GM18909 (cell line): ENCODE measurements at regions not wholly inside any gene's neighbourhood (a gene's known extent, or its start where the extent isn't known, plus 50 kb on each side); places are given as distances from the start of the nearest gene placed in this dataset.
"Not testable (repeated sequence)": the region's sequence is repeated elsewhere in the genome, so short reads cannot be mapped to it uniquely, and the experiment has no call there.

Experiments used
- ATAC-seq: cut with Tn5 transposase; IDR thresholded peaks from one replicate; pipeline ENCODE4 v1.9.1; 2021; ENCODE audit warnings: mild to moderate bottlenecking; ENCODE audit not compliant: unreplicated experiment, poor library complexity

GRCh38 chr7:130789436-130789835 is 55.4 kb upstream of the KLF14 start:
- ATAC-seq: no peak

- no peak for ATAC-seq
Measured at GRCh38 chr7:130791746-130792145, 57.7 kb upstream of the KLF14 start.

- ATAC-seq: no peak
Measured at GRCh38 chr7:130793855-130794618, 60.0 kb upstream of the KLF14 start.

DNA sequence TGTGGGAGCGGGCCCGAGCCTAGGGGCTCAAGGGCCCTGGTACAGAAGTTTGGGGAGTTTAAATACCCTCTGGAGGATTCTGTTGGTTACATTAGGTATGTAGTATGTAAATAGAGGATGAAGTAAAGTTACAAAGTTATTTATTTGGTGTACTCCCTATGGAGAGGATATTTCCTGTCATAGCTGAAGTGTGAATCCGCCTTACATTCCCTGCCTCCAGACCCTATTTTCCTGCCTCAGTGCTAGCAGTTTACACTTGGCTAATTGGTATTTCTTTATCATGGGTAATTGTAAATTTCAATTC is 60.6 kb upstream of the KLF14 start:
- no peak for ATAC-seq

DNA sequence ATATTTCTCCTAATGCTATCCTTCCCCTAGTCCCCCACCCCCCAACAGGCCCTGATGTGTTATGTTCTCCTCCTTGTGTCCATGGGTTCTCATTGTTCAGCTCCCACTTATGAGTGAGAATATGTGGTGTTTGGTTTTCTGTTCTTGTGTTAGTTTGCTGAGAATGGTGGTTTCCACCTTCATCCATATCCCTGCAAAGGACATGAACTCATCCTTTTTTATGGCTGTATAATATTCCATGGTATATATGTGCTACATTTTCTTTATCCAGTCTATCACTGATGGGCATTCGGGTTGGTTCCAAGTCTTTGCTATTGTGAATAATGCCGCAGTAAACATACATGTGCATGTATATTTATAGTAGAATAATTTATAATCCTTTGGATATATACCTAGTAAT is 62.4 kb upstream of the KLF14 start:
- not testable (repeated sequence) for ATAC-seq

GRCh38 chr7:130803127-130803526 is 69.1 kb upstream of the KLF14 start:
- no peak for ATAC-seq

DNA sequence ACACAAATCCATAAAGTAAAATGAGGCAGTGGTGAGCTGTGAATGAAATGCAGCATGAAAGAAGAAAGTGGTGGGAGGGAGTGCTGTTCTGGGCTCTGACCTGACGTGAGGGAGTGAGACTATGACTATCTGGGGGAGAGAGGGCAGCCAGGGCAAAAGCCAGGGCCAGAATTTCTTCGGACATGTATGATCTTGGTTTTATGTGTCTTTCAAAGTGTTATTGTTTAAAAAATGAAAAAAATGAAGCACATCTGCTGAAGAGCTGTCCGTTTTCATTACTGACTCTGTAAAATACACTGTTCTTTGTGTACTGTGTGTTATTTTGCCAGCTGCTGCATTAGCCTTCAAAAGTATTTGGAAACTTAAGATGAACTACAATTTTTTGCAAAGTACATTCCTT is 70.2 kb upstream of the KLF14 start:
- ATAC-seq: no peak

- ATAC-seq: not testable (repeated sequence)
Measured at GRCh38 chr7:130812819-130813218, 78.8 kb upstream of the KLF14 start.

DNA sequence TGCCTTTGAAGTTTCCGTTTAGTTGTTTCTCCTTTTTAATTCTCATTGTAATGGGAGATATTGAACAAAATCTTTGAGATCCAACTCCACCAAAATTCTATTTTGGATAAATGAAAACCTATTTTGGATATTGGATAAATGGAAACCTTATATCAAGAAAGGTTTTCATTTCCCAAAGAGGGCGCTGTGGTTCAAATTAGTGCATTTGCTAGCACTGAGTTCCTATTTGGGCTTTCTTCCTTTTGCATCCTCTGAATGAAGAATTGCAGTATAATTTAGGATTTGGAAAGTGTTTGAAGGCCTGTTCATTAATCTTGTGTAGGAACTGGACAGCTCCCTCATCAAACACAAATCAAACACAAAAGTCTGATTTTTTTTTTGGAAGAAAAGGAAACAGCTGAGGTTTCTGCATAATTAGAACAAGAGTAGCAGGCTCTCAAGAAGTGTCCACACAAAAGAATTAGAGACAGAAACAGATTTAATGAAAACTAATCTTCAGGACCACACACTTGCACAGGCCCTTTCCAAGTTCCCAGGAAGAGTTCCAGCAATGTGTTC is 80.8 kb upstream of the KLF14 start:
- ATAC-seq: no peak

- no peak for ATAC-seq
Measured at GRCh38 chr7:130818056-130818455, 84.0 kb upstream of the KLF14 start.

DNA sequence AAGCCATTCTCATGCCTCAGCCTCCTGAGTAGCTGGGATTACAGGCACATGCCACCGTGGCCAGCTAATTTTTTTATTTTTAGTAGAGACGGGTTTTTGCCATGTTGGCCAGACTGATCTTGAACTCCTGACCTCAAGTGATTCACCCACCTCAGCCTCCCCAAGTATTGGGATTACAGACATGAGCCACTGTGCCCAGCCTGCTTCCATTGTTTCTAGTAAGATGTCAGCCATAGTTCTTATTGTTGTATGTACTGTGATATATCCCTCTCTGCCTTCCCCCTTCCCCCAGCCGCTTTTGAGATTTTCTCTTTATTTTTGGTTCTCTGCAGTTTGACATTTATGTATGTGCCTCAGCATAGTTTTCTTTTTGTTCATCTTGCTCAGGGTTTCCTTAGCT is 87.9 kb upstream of the KLF14 start:
- no peak for ATAC-seq

DNA sequence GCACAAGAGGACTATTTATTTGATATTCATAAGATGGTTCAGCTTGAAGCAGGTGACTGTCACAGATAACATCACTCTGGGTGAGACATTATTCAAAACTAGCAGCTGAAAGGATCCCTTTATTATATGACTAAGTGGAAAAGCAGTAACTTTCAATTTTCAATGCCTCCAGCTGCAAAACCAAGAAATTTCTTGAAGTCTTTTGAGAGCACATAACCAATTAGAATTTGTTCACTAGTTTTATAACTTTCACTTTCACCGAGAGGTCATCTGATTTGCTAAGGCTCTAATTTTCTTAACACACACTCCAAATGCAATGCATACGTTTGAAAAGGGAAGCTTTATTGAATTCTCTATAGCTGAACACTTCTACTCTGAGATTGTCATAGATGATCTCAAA is 88.6 kb upstream of the KLF14 start:
- no peak for ATAC-seq

- no peak for ATAC-seq
Measured at GRCh38 chr7:130823060-130823459, 89.1 kb upstream of the KLF14 start.

- no peak for ATAC-seq
Measured at GRCh38 chr7:130825819-130826218, 91.8 kb upstream of the KLF14 start.

DNA sequence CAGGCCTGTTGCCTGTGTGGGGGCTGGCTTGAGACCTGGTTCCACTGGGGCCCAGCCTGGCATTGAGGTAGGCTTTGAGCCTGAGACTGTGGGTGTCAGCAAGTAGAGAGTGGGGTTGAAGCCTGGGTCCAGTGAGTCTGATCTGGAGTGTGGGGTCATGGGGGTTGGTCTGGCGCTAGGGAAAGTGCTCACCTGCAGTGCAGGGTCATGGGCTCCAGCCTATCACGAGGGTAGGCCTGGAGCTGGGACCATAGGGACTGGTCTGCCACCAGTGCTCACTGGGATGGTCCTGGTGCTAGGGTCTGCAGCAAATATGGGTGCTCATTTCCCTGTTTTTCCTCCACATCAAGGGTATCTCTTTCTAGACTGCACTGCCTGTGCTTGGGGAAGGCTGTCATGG is 95.4 kb upstream of the KLF14 start:
- no peak for ATAC-seq

- no peak for ATAC-seq
Measured at GRCh38 chr7:130831322-130831721, 97.3 kb upstream of the KLF14 start.

- ATAC-seq: no peak
Measured at GRCh38 chr7:130831817-130832481, 97.9 kb upstream of the KLF14 start.

- ATAC-seq: no peak
Measured at GRCh38 chr7:130838738-130839137, 104.7 kb upstream of the KLF14 start.

GRCh38 chr7:130840599-130840998 is 106.6 kb upstream of the KLF14 start:
- ATAC-seq: no peak

DNA sequence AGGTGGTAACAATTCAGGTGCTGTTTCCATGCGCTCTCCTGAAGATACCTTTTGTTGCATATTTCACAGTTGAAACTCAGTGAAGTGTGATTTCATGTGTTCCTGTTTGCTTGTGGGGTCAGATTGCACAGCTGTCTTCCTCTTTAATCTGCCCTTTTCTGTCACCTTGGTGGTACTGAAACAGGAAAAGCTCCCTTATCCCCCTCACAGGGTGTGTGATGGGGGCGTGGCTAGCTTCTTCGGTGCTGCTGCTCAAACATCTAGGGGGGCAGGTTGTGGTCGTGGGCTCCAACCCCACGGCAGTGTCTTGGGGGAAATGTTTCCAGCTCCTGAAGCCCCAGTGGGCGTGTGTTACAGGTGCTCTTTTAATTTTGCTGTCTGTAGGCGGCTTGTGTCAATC is 107.4 kb upstream of the KLF14 start:
- ATAC-seq: no peak

GRCh38 chr7:130843703-130844102 is 109.7 kb upstream of the KLF14 start:
- ATAC-seq: no peak
